GM19455 (cell line): ENCODE measurements at regions not wholly inside any gene's neighbourhood (a gene's known extent, or its start where the extent isn't known, plus 50 kb on each side); places are given as distances from the start of the nearest gene placed in this dataset.

Experiments
- ATAC-seq: cut with Tn5 transposase; IDR thresholded peaks from one replicate; pipeline ENCODE4 v1.9.1; 2021; ENCODE audit not compliant: unreplicated experiment

DNA sequence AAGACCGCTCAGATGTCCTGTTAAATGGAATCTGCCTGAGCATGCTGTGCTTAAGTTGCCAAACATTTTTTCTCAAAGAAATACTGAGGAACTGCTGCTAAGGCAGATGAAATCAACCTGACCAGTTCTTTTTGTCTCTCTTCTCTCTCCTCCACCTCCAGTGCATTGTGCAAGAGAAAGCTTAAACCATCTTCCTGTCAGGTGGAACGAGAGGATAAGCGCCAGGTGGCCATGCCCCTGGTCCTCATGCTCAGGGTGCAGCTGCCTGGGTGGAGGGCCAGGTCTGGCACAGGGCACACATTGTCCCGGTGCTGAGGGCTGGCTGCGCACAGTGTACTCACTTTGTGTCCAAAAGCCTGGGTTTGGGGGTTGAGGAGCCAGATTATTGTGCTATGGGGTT lies 176.2 kb upstream of the TP63 start:
- no peak for ATAC-seq

DNA sequence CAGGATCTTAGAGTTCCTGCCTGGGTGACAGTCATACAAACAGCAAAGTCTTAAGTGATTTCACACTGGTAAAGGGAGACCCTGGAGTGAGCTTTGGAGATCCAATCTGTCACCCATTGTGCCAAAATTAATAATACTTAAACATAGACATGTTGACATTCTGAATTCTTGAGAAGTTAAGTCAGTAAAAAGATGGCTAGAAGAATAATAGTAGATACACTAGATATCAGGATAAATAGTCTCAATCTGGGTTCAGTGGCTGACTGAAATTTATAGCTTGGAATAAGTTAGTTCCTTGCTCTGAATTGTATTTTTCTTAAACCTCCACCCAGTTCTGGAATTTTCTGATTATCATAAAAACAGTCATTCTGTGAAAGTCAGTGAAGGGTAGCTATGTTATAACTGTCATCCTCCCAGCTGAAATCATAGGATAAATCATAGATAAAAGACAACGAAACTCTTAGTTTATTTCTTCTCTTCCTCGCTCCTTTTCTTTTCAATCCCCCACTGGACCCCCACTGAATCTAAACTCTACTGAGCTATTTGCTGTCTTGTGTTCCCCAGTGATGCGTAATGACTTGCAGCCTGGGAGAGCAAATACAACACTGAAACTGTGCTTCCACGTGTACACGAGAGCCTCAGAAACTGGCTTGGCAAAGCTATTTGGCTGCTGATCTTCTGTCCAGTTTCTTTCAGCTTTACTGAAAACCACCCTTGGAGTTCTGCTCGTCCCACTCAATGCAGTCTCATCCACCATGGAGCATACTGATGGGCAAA lies 175.4 kb upstream of the TP63 start:
- no peak for ATAC-seq

DNA sequence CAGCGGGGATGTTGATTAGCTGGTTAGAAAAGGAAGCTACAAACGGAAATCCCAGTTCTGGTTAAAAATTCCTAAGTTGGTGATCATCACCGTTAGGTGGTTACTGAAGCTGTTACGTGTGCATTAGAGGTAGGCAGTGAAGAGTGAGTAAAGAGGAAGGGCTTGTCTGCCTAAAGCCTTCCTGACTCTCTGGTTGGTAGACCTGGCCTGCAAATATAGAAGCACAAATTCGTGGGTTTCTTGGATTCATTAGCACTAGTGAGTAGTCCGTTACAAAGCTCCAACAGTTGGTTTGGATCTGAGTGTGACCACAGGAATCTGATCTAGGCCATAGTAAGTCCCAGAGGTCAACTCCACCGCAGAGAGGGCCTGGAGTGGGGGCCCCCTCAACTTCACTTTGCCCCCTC lies 174.0 kb upstream of the TP63 start:
- ATAC-seq = no peak

DNA sequence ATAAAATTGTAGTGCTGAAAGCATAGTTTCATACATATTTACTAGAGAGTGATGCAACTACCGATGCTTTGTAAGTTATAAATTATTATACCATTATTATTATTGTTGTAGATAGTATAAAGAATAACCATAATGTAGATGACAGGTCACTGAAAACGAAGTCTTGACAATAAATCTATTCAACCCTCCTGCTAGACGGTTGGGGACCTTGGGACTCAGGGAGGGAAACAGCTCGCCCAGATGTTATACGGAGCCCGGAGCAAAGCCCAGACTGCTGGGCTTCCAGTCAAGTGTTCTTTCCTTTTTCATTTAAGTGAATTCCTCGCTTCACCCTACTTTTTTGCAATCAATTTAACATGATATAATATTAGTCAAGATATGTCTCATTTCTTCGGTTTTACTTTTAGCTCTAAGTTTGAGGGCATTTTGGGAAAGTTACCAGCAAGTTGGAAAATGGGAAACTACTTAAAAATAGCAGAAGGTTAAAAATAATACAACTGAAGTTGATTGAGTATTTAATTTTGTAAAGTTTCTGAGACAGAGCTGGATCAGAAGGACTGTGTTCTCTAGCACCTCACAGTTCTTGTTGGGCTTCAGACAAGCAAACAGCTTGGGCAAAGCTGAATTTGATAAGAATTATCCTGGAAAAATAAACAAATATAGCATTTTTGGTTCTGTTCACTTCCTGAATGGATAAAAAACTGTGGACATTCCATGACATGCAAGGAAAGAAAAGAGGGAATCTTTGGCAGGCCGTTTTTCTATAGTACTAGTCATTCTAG lies 173.4 kb upstream of the TP63 start:
- no peak for ATAC-seq

DNA sequence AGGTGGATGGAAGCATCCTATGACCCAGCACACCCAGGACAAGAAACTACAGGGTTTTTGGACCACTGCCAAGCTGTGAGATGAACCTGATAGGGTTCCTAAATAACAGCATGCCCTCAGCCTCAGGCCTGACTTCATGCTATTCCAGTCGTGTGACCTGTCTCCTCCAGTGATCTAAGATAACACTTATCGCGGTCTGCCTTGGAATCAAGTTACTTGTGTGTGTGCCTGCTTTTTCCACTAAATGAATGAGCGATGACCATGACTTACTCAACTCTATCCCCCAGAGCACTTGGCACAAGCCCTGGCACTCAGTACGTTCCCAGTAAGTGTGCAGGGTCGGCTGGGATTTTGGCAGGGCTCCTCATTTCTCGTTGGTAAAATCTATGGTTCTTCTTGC lies 172.7 kb upstream of the TP63 start:
- no peak for ATAC-seq

DNA sequence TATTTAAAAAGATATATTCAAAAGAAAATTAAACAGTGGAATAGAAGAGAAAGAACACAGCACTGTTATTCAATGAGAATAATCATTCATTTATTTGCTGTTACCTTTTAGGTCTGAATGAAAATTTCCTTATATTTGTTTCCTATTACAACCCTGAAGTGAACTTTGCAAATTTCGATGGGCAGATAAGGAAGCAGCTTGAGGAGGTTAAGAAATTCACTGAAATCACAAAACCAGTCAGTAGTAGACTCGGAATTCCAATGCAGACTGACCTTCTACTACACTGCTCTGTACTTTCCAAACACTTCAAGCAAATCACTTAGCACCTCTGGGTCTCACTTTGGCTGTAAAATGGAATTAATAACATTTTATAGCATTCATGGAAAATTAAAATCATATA lies 172.0 kb upstream of the TP63 start:
- no peak for ATAC-seq

DNA sequence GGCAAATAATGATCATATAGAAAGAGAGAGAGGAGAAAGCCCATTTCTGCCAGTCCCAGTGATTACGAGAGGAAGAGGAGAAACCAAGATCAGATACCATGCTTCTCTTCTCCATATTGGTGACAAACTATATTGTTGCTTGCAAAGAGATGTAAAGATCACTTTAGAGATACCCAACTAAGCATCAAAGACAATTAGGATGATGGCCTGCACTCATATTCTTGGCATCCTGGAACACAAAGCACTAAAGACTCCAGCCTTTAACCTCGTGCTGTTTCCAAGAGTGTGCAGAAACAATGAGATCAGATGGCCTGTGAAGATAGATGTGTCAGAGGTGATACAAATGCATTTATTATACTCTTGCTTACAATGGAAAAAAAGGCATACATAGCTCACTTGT lies 170.7 kb upstream of the TP63 start:
- no peak for ATAC-seq

DNA sequence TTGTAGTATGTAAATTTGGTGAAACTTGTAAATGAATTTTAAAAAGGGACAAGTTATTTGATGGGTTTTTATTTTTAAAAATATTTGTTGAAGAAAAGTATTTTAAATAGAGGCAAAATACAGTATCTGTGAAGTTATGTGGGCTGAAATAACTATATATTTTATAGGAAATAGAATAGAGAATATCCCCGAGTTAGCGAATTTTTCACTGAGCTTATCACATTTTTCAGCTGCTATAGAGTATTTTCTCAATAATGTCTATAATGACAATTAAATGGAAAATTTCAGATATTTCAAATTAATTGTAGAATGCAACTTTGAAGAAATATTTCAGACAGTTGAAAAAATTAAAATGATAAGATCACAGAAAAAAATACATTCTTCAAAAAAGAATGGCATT lies 166.4 kb upstream of the TP63 start:
- ATAC-seq = no peak

DNA sequence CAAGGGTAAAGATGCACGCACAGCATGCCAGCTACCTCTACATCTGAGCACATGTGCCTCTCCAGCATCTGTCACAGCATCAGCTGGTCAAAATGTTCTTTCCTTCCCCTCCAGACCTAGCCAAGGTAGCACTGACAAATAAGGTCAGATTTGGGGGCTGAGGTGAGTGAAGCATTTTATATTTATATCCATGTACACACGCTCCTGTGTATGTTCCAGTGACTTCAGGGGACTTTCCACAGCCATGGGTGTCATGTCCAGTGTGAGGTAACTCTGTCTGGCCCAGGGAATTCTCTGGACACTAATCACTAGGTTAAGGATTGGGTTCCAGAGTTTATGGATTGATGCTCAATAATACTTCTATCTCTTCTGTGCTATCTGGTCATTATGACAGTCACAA lies 165.2 kb upstream of the TP63 start:
- ATAC-seq = no peak

DNA sequence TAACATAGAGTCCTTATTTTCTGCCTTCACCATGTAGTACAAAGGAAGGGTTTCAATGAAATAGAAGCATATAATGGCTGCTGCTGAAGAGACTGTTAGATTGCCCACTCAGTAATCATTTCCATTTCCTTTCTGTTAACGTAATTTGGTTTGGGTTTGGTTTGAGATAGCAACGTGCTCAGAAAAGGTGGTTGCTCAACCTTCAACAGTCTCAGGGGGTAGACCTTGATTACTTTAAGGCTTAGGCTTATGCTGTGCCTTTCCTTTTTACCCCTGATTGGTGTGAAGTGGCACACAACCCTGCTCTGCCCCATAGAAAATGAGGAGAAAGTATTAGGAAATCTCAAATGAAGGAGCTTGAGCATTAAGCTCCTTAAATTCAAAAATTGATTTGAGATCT lies 163.7 kb upstream of the TP63 start:
- ATAC-seq = no peak

DNA sequence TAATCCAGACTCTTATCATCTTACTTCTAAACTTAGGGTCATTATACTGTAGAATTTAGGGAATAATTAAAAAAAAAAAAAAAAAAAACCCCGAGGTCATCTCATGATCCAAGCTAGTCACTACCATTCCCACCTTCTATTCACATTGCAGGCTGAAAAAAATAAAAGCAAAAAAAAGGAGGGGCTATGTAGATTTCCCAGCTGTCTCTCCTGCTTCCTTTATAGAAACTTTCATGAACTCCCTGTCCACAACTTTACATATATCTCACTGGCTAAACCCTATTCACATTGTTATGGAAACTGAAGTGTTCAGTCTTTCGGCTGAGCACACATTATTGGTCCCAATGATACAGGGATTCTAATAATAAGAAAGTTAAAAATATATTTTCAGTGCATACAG lies 156.2 kb upstream of the TP63 start:
- ATAC-seq = no peak

DNA sequence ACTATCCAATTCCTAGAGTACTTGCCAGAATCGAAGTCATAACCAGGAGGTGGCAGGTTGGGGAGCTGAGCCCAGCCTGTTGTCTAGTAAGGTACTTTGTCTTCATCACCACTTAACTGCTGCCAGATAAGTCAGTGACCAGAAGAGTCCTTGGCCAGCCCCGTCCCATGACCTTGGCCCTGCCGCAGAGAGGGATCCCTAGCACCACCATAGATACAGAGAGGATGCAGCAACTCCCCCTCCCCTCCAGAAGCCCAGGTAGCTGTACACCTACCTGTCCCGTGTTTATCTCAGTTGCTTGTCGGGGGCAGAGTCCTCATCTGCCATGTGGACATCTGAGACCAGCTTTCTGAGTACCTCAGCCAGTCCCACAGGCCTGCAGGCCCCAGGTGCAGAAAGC lies 153.6 kb upstream of the TP63 start:
- ATAC-seq = no peak

DNA sequence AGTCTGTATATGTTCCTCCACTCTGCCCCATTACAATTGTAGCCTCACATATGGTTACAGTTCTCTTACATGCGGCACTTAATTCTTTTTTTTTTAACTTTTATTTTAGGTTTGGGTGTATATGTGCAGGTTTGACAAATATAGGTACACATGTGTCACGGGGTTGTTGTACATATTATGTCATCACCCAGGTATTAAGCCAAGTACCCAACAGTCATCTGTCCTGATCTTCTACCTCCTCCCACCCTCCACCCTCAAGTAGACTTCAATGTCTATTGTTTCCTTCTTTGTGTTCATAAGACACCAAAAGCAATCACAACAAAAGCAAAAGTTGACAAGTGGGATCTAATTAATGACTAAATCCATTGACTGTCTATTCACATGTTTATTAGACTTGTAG lies 144.6 kb upstream of the TP63 start:
- no peak for ATAC-seq

DNA sequence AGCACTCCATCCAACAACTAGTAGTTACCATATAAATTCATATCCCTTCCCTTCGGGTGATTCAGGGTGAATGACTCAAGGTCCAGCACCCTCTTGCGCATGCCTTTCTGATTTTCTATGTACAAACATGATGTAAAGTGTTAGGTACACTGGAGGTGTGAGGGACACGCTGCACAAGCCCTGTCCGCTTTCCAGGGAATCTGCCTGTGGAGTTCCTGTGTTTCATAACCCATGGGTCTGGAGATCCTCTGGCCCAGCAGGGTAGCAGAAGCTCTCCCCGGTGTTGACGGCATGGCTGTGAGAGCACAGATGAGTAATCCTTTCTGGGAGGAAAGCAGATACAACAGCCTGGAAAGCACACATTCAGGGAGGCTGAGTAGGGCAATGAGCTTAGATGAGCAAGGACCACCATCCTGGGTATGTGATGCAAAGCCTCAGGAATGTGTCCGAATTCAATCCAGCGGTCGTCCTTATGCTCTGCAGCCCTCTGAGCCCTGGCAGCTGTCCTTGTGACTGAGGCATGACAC lies 142.9 kb upstream of the TP63 start:
- no peak for ATAC-seq

DNA sequence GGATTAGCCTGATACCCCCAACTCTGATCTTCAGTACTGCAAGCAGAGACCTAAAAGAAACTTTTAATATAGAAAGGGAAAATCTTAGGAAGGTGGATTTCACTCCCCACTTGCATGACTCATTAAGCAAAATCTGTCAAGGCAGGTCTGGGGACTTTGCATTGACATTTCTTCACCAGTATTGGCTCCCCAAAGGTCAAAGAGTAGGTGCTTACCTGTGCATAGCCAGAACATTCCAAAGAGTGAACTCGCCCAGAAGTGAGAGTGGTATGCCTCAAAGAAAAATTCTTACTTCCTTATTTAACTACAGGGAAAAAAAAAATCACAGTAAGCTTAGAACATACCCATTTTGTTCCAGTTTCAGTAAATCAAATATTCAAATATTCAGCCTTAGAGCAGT lies 140.9 kb upstream of the TP63 start:
- no peak for ATAC-seq

DNA sequence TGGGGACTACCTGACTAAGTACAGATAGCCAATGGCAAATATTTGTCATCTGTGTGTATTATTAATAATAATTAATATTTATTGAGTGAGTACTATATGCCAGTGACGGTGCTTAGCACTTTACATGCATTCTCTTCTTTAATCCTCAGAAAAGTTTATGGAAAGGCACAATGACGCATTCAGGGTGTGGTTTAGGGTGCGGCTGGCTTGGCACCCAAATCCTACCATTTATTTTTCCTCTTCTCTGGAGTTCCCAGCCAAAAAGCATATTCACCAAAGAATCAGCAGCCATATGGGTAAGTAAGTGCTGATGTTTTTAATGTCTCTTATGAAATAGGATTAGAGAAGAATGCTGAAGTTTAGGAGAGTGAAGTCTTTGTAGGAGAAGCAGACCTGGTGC lies 140.4 kb upstream of the TP63 start:
- ATAC-seq = no peak

DNA sequence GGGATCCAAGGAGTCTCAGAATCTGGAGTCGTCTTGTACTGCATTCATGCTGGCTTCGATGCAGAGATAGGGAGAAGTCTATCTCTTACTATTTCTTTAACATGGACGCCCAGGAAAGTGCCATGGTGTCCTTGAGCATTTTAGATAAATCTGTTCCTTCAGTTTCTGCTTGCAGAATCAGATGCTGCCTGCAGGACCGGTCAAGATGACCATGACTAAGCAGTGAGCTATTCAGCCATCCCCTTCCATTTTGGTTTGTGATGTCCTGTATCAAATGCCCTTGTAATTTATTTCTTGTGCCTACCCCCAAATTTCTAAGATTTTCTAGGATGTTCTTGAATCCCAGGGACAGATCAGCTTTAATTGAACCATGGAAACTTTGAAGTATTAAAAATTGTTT lies 139.4 kb upstream of the TP63 start:
- ATAC-seq = no peak

DNA sequence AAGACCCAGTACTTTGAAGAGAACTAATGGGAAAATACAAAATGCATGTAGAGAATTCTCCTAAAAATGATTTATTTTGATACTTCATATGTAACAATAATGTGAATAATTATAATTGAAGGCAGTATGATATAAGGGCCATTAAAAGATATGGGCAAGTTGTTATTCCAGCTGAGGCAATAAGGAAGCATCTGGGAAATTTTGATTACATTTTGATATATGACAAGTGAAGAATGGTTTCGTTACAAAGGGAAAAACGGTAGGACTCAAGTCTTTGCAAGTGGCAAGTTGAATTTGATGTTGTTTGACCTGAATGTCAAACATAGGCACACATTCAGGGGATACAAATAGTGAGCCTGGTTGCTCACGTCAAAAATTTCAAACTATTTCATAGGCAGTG lies 137.9 kb upstream of the TP63 start:
- no peak for ATAC-seq

DNA sequence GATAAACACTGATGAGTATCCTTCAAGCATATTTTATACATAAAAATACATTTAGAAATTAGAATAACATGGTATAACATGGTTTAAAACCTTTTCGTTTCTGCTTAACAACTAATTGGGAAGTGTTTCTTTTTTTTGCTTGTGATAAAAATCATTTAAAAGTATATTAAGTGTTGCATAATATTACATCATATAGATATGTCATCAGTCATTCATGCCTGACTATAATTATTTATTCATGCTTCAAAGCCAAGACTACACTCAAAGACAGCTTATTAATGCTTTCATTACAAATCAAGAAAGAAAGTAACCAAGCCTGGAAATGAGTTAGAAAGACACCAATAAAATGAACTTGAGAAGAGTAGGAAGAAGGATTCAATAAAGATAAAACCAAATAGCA lies 136.6 kb upstream of the TP63 start:
- no peak for ATAC-seq

DNA sequence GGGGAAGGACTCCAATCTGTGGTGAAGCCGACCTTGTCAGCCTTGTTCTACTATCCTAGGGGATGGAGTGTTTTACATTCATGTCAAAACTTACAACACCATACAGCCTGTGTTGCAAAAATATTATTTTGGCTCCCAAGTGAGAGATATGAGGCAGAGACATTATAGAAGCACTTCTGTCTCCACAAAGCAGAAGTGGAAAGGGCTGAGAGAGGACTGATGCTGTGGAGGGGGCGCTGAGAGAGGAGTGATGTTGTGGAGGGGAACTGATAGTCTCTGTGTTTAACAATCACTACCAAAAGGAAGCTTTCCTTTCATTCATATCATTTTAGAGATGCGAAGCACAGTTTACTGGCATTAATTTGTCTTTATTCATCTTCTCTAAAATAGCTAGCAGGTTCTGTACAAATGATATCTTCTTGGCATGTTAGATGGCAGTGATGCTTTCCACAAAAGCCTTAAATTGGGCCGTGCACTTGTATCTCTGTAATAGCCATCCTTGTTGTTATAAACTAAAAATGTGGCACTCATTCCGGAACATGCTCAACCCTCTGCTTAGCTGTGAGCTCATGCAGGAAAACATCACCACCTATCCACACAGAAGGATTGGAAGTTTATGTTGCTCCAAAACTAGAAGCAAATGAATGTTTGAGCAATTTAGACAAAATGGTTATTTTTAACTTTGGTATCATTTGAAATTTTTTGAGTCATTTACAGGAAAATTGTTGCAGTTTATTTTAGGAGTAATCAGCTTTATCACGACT lies 134.6 kb upstream of the TP63 start:
- ATAC-seq = no peak

DNA sequence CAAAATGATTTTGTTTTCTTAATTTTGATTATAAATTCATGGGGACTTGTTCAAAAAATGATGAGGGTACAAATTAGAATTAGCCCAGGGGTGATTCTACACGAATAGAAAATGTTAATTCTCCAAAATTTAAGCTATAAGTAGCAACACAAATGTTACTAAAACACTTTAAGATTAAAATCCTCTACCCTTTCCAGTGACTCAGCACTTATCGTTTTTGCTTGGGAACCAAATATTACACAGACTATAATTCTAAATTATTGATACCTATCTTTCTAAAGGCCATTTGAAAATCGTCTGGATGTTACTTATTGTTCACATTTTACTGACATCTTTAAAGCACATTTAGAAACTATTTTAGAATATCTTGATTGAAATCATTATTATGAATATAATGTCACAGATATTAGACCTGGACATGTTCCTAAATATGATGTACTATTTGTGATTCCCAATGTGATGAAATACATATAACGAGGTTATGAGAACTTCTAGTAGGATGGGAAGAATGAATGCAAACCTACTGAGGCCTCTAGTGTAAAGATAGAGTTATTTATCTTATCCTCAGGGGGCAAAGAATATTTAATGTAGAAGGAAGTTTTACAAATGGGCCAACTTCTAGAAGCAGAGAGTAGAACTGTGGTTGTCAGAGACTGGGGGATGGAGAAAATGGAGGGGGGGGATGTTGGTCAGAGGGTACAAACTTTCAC lies 132.0 kb upstream of the TP63 start:
- no peak for ATAC-seq
